ENCODE measurements at regions not wholly inside any gene's neighbourhood (a gene's known extent, or its start where the extent isn't known, plus 50 kb on each side); places are given as distances from the start of the nearest gene placed in this dataset.
A peak's percentile ranks its signal among the peaks of the same experiment; 100 is the strongest.

GRCh38 chr9:7360513-7360912 lies 439.1 kb downstream of the DMAC1 start:
- FAIRE-seq (no peak), DNase-seq (ENCODE audit: insufficient read length, low spot score) (no peak)

- FAIRE-seq (no peak), DNase-seq (ENCODE audit: insufficient read length, low spot score) (no peak)
These were observed 440.7 kb downstream of the DMAC1 start for GRCh38 chr9:7358876-7359275.

GRCh38 chr9:7354704-7355103 lies 444.9 kb downstream of the DMAC1 start:
- DNase-seq (ENCODE audit: insufficient read length, low spot score) (no peak), FAIRE-seq (no peak)

GRCh38 chr9:7348692-7349091 lies 450.9 kb downstream of the DMAC1 start:
- FAIRE-seq = no peak
- DNase-seq (ENCODE audit: insufficient read length, low spot score) = no peak

DNA sequence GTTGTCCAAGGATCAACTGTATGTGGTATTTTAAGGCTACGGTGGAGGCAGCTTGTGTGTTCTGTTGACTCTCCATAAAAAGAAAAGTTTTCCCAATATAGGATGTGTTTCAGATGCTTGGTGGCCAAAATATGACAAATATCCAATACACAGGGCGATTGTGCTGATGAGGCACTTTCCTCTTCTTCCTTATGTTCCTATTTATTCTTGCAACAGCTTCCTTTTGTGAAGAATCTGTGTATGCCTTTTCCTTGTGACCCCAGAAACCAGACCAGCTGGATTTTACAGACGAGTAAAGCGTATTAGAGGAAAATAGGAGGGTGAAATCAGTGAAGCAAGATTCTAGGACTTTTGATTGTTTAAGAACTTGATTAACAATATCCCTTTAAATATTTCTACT lies 452.0 kb downstream of the DMAC1 start:
- FAIRE-seq (no peak), DNase-seq (ENCODE audit: insufficient read length, low spot score) (no peak)

GRCh38 chr9:7346144-7346543 lies 453.4 kb downstream of the DMAC1 start:
- no peak for FAIRE-seq

DNA sequence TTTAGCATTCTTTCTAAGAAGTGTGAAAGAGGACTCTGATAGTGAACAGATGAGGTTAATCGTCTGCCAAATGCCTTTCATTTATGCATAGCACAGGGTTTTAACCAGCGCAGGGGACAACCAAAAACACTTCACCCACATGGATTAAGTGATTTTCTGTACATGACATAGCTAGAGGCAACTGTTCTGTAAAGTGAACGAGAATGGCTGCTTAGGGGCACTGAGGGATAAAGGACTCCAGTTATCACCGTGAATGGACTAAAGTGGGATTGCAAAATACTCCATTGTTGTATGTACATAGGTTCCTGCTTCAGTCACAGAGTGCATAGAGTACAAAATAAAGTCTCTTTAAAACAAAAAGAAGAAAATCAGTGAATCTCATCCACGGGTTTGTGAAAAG lies 456.8 kb downstream of the DMAC1 start:
- no peak for FAIRE-seq
- no peak for DNase-seq (ENCODE audit: insufficient read length, low spot score)

More at GRCh38 chr9:7346144-7346543, 453.4 kb downstream of the DMAC1 start:
- DNase-seq (ENCODE audit: insufficient read length, low spot score) = no peak

DNA sequence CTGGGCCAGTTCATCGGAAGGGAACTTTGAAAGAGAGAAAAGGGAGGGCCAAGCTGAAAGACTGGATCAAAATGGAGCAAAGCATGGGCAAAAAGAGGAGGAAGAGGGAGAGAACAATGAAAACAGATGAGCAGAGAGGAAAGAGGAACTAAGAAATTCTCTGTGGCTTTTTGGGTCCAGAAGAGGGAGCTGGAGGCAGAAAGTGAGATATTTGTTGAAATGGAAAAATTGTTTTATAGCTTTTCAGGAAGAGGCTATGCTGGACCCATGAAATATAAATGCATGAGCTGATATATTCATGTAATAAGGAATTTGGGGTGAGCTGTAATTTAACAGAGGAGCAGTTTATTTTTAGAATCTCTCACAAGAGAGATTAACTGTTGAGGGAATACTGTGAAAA lies 457.3 kb downstream of the DMAC1 start:
- DNase-seq (ENCODE audit: insufficient read length, low spot score) (peak; percentile 12), FAIRE-seq (peak; percentile 97)

GRCh38 chr9:7341571-7341970 lies 458.0 kb downstream of the DMAC1 start:
- FAIRE-seq = no peak

GRCh38 chr9:7340451-7340850 lies 459.1 kb downstream of the DMAC1 start:
- FAIRE-seq = no peak
- DNase-seq (ENCODE audit: insufficient read length, low spot score) = no peak

More at GRCh38 chr9:7341571-7341970, 458.0 kb downstream of the DMAC1 start:
- DNase-seq (ENCODE audit: insufficient read length, low spot score) = no peak

GRCh38 chr9:7338586-7339281 lies 460.8 kb downstream of the DMAC1 start:
- DNase-seq (ENCODE audit: insufficient read length, low spot score) (no peak), FAIRE-seq (no peak)

- no peak for FAIRE-seq
- DNase-seq (ENCODE audit: insufficient read length, low spot score) = no peak
These were observed 463.1 kb downstream of the DMAC1 start for GRCh38 chr9:7336356-7337065.

DNA sequence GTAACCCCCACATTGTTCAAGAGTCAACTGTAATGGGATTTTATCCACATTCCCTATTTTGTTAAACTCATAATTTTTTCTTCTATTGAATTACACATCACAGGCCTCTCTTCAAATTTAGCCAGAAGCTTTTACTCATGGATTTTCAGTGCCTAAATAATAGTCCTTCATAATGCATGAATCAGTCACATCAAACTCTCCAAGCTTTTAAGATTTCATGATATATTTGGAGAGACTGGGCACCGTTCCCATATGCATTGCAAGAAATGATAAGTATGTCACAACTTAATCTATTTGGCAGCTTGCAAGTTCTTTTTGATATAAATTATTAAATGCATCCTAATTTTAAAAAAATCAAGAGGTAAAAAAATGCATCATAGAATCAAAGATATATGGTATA lies 465.9 kb downstream of the DMAC1 start:
- FAIRE-seq (no peak), DNase-seq (ENCODE audit: insufficient read length, low spot score) (no peak)

- no peak for FAIRE-seq
These were observed 466.8 kb downstream of the DMAC1 start for GRCh38 chr9:7332780-7333179.

GRCh38 chr9:7328453-7328852 lies 471.1 kb downstream of the DMAC1 start:
- FAIRE-seq = no peak
- no peak for DNase-seq (ENCODE audit: insufficient read length, low spot score)

More at GRCh38 chr9:7332780-7333179, 466.8 kb downstream of the DMAC1 start:
- no peak for DNase-seq (ENCODE audit: insufficient read length, low spot score)

GRCh38 chr9:7325995-7326394 lies 473.6 kb downstream of the DMAC1 start:
- DNase-seq (ENCODE audit: insufficient read length, low spot score) (no peak), FAIRE-seq (no peak)

DNA sequence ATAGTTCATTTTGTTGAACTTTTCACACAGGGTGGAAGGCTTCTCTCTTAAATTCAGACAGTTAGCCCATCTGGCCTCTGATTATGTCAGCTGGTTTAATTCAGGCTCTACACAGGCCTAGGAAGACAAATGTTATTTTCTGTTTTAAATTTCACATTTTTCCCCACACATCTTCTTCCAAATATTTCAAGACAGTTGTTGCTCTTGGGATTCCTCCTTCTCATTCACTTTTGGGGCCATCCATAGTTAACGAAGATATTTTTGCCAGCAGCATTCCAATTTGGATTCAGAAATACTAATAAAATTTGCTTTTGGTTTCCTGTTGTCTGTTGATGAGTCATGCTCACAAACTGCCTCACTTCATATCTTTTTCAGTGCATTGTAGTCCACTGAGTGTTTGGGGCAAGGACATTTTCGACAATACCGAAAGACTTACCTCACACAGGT lies 475.4 kb downstream of the DMAC1 start:
- FAIRE-seq (no peak), DNase-seq (ENCODE audit: insufficient read length, low spot score) (no peak)

DNA sequence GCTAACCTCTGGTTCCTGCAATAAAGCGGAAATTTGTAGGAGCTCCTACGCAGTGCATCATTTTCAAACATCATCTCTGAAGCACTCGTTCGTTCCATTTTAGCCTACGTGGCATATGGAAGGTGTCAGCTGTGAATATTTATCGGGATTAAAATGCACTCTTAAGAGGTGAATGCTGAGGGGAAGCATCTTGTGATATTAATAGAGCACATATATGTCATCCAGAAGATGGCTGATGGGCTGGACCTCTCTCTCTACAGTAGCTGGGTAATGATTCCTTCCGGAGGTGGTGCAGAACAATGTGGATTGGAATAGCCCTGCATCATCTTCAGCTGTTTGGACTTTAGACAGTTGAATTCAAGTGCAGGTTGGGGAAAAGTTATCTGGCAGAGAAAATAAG lies 478.7 kb downstream of the DMAC1 start:
- DNase-seq (ENCODE audit: insufficient read length, low spot score) = no peak
- FAIRE-seq = no peak

- DNase-seq (ENCODE audit: insufficient read length, low spot score) = no peak
- no peak for FAIRE-seq
These were observed 479.4 kb downstream of the DMAC1 start for GRCh38 chr9:7320139-7320538.

DNA sequence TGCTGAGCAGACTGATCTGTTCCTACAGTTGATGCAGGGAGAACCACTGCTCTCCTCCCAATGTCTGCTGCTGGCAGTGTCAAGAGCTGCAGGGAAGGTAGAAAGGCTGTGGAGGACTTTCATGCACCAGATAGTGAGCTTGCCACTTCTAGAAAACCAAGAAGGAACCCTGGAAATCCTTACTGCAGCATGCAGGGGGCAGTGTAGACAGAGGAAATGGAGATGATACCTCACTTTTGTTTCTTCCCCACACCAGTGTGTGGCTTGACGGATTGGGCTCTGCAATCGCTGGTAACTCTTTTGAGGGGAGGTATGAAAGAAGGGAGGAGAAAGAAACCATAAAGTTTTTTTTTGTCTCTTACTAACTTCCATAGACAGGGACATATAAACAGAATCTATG lies 480.7 kb downstream of the DMAC1 start:
- no peak for DNase-seq (ENCODE audit: insufficient read length, low spot score)
- no peak for FAIRE-seq

DNA sequence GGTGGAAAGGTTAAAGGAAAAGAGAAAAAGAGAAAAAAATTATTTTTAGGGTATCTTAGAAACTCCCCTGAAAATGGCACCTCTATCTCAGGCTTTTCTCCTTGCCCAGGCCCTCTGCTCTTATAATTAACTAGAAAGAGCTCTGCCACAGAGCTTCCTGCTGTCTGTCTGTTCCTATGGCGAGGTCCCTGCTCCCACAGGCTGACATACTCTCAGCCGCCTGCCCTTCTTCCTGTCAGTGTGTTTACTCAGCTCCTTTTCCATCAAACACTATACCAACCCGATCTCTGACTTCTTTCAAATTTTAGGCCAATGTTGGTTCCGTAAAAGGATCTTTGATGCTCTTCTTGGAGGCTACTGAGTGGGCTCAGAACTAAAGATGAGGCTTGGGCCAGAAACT lies 482.6 kb downstream of the DMAC1 start:
- FAIRE-seq (no peak), DNase-seq (ENCODE audit: insufficient read length, low spot score) (no peak)

GRCh38 chr9:7316166-7316795 lies 483.3 kb downstream of the DMAC1 start:
- DNase-seq (ENCODE audit: insufficient read length, low spot score) = no peak

More at GRCh38 chr9:7316166-7316795, 483.3 kb downstream of the DMAC1 start:
- no peak for FAIRE-seq
